Fibroblast of the aortic adventitia (primary cell): ENCODE measurements at regions not wholly inside any gene's neighbourhood (a gene's known extent, or its start where the extent isn't known, plus 50 kb on each side); places are given as distances from the start of the nearest gene placed in this dataset.

Source experiments
- DNase-seq: peaks from one replicate; pipeline ENCODE4 v3.0.0-alpha.2; 2010; ENCODE audit warnings: low read depth
- H3K4me3 ChIP-seq: 2 replicates; pipeline ENCODE4 v1.5.1; 2011; ENCODE audit warnings: low read depth, mild to moderate bottlenecking, control low read depth, low read length, moderate library complexity
- TF ChIP-seq, protein P1 (sequence below): IDR thresholded peaks from 2 replicates; pipeline ENCODE4 v1.5.1; 2011; ENCODE audit warnings: mild to moderate bottlenecking, low read length, control low read depth, inconsistent platforms; ENCODE audit not compliant: insufficient read depth

DNA sequence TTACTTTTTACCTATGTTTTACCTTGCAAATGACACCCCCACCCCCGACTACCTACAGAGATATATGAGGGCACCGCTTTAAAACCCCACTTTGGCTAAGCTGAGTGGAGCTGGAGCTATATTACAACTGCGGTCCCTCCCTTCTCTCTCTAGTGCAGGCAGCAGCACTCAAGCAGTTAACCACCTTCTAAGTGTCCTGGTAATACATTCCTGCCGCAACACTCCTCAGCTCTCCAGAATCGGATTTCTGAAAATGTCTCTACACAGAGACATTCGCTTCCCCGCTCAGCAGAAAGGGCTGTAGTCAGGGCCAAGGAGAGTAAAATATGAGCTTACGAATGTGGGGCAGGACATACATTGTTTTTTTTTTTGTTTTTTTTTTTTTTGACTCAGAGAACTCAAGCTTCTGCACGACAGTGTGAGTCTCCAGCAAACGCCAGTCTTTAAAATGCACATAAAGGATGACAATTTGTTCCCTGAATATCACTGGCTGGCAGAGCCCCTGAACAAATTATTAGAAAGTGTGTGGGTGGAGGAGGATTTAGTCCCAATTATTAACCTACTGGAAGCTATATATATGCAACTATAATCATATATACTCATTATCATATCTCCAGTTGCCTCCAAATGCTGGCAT lies 287.0 kb upstream of the TET2 start:
- TF ChIP-seq, protein P1, sequence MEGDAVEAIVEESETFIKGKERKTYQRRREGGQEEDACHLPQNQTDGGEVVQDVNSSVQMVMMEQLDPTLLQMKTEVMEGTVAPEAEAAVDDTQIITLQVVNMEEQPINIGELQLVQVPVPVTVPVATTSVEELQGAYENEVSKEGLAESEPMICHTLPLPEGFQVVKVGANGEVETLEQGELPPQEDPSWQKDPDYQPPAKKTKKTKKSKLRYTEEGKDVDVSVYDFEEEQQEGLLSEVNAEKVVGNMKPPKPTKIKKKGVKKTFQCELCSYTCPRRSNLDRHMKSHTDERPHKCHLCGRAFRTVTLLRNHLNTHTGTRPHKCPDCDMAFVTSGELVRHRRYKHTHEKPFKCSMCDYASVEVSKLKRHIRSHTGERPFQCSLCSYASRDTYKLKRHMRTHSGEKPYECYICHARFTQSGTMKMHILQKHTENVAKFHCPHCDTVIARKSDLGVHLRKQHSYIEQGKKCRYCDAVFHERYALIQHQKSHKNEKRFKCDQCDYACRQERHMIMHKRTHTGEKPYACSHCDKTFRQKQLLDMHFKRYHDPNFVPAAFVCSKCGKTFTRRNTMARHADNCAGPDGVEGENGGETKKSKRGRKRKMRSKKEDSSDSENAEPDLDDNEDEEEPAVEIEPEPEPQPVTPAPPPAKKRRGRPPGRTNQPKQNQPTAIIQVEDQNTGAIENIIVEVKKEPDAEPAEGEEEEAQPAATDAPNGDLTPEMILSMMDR, result no peak
- no peak for DNase-seq
- no peak overlapping the region for H3K4me3 ChIP-seq

DNA sequence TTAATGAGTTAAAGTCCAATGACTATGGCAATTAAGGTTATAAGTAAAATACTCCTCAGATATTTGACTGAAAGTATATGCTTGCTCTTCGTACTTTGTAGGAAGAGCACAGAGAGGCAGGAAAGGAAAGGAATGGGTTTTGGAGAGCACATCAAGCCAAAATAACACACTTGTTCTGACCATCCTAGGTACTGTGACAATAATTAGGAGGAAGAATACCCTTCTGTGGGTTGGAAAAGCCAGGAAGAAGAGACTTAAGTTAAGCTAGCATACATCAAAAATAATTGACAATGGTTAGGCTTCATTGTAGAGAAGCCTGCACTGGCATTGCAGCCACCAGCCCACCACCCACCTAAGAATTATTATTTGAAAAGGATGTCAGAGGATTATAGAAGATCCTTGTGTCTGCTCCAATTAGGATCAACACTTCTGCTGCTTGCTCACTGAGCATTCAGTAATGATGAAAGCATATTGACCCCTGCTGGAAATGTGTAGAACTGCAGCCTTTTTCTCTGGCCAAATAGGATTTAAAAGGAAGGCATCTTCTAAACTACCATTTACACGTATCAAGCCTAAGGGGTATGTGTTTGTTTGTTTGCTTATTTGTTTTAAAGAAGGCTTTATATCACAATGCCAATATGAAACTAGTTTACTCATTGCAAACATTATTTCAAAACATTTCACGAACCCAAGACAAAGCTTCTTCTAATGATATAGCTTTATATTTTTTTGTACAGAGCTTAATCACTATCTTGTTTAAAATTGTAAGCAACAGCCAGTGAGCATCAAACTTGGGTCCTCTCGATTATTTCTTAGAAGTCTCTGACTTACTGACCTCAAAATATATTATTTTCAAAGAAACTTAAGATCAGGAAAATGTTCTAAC lies 286.2 kb upstream of the TET2 start:
- TF ChIP-seq, protein P1, result peak; percentile 92
- DNase-seq, result peak; percentile 81
- no peak overlapping the region for H3K4me3 ChIP-seq

DNA sequence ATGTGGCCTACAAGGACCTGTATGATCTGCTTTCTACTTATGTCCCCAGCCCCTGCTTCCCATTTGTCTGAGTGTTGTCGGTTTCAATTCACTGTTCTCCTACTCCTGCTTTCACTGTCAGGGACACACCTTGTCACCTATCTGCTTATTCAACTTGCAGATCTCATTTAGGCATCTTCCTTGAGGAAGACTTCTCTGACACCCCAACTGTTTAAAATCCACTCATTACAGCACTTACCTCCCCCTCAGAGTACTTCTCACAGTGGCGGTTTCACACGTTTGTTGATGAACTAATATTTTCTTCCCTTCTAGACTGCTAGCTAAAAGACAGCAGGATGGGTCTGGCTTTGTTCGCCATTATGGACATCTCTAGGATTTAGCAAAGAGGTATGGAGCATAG lies 279.9 kb upstream of the TET2 start:
- no peak overlapping the region for H3K4me3 ChIP-seq
- DNase-seq, result no peak
- TF ChIP-seq, protein P1, result no peak

DNA sequence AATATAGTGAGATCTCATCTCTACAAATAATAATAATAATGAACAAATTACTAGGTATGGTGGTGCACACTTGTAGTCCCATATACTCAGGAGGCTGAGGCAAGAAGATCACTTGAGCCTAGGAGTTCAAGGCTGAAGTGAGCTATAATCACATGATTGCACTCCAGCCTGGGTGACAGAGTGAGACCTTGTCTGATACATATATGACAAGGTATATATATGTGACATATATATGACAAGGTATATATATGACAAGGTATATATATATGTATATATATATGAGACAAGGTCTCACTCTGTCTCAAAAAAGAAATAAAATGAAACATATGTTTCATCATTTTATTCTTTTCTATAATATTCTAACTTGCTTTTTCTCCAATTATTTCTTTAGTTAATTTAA lies 278.1 kb upstream of the TET2 start:
- H3K4me3 ChIP-seq, result no peak overlapping the region
- TF ChIP-seq, protein P1, result no peak
- no peak for DNase-seq

DNA sequence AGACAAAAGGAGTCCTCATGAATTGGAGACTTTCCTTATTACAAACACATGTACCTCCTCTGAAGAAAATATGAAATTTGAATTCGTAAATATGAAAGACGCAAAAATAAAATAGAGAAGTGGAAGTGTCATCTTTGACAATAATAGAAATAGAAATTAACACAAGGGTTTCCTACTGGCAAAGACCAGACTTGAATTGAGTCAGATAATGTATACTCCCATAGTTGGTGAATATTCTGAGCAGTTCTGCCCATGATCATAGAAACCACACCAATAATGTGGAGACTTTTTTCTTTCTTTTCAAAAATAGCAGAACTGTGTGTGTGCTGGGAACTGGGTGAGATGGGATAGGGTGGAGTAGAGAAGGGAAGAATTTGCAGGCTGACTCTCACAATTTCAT lies 277.7 kb upstream of the TET2 start:
- no peak for DNase-seq
- TF ChIP-seq, protein P1, result no peak
- H3K4me3 ChIP-seq, result no peak overlapping the region

DNA sequence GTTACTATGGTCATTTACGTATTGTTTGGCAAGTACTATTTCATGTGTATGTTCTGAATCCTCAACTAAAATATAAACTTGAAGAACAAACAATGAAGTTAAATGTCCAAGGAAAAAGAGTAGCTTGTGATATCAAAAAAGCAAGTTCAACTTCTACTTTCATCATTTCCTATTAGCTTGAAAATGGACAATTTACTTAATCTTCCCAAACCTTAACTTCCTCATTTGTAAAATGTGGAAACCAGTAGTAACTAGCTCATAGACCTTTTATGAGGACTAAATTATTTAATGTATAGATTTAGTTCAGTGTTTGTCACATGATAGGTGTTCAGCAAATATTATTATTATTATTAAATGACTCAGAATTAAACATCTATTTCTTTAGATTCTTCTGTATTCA lies 276.8 kb upstream of the TET2 start:
- no peak overlapping the region for H3K4me3 ChIP-seq
- DNase-seq, result no peak
- TF ChIP-seq, protein P1, result no peak
